GM18498 (cell line): ENCODE measurements at regions not wholly inside any gene's neighbourhood (a gene's known extent, or its start where the extent isn't known, plus 50 kb on each side); places are given as distances from the start of the nearest gene placed in this dataset.
"Not testable (repeated sequence)": the region's sequence is repeated elsewhere in the genome, so short reads cannot be mapped to it uniquely, and the experiment has no call there.

Experiments used
- ATAC-seq: cut with Tn5 transposase; IDR thresholded peaks from one replicate; pipeline ENCODE4 v1.9.1; 2021; ENCODE audit warnings: mild to moderate bottlenecking, moderate library complexity; ENCODE audit not compliant: unreplicated experiment

- ATAC-seq, result no peak
Measured at GRCh38 chr7:94303695-94304094, 91.0 kb upstream of the COL1A2 start.

- ATAC-seq, result no peak
Measured at GRCh38 chr7:94304878-94305277, 89.8 kb upstream of the COL1A2 start.

- ATAC-seq, result no peak
Measured at GRCh38 chr7:94305836-94306235, 88.9 kb upstream of the COL1A2 start.

DNA sequence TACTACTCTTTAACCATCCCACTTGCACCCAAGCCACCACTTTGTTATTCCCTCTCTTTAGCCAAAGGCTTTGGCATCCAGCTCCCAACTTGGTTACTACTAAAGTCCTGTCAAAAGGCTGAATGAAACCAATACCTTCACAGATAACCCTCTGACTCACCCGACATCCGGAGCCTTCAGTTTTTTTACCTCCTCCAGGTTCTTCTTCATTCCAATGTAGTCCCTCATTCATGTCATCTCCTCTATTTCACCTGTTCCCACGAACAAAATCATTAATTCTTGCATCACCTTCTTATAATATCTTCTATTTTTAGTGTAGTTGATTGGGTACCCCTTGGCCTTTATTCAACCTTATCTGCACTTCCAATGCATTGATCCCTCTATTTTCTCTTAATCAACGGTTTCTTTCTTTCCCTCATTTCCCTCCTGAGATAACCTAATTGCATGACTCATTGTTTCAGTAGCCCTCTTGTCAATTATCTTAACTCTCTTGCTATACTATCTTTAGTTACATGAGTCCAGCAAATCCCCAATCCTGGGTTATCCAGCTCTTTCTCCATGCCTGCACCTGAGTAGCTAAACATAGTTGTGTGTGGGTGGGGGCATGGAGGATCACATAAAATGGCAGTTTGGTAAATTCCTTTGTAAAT lies 87.2 kb upstream of the COL1A2 start:
- no peak for ATAC-seq

GRCh38 chr7:94311515-94311914 lies 83.2 kb upstream of the COL1A2 start:
- ATAC-seq, result no peak

DNA sequence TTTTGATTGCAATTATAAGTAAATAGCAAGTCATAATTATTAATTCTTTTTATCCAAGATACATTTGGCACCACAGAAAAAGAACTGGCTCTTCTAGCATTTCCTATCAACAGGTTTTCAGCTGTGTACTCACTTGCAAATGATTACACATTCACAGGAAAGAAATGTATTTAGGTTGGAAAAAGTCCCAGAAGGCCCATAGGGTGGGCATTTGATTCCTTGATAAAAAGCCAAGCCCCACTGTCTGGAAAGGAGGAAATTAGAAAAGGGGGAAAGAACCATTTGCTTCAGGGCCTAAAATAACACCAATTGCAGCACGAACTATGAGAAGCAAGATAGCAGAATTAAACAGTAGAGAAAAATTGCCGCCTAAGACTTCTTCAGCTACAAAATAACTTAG lies 80.8 kb upstream of the COL1A2 start:
- ATAC-seq, result no peak

- ATAC-seq, result no peak
Measured at GRCh38 chr7:94314413-94315410, 80.0 kb upstream of the COL1A2 start.

GRCh38 chr7:94321138-94321537 lies 73.6 kb upstream of the COL1A2 start:
- not testable (repeated sequence) for ATAC-seq

GRCh38 chr7:94323844-94324243 lies 70.9 kb upstream of the COL1A2 start:
- no peak for ATAC-seq

- no peak for ATAC-seq
Measured at GRCh38 chr7:94324380-94325121, 70.1 kb upstream of the COL1A2 start.

- no peak for ATAC-seq
Measured at GRCh38 chr7:94325122-94325475, 69.6 kb upstream of the COL1A2 start.

DNA sequence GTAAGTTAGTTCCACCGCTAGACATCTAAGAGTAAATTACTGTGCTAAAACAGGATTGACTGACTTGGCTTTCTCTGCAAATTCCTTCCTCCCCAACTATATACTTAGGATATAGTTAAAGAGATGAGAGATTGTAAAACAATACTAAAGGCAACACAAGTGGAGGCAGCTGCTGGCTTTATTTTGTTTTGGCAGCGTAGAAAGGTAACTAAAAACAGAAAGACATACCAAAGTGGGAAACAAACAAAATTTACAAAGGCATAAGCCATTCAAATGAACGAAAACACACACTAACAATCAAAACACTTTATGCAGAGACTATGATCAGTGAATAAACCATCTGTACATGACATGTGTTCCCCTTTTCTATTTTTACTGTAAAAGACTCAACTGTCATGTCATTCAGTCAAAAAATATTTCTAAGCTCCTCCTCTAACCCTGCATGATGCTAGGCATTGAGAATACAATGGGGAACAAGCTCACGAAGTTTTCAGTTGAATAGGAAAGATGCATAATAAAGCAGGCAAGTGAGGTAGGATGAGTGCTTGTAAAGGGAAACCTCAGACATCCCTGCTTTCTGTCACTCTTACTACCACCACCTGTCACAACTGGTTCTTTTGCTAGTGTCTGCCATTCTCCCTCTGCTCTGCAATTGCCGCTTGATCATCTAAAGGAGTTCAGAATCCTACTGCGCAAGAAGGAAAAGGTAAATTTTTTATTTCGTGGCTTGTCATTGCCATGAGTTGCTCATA lies 64.2 kb upstream of the COL1A2 start:
- ATAC-seq, result no peak

DNA sequence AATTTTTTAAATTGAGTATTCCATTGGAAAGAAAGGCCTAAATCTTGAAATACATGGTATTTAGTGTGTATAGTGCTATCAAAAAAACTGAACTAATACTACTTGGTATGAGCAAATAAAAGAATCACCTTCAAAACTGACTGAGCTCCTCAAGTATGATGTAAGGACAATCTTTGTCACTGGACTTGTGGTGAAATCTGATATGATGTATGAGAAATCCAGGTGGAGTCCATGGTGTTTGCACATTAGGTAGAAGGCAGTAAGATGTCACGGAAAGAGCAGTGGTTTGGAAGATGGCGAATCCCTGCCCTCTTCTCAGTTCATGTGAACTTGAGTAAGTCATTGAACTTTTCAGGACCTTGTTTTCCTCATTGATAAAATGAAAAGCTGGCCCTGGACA lies 62.1 kb upstream of the COL1A2 start:
- ATAC-seq, result no peak

DNA sequence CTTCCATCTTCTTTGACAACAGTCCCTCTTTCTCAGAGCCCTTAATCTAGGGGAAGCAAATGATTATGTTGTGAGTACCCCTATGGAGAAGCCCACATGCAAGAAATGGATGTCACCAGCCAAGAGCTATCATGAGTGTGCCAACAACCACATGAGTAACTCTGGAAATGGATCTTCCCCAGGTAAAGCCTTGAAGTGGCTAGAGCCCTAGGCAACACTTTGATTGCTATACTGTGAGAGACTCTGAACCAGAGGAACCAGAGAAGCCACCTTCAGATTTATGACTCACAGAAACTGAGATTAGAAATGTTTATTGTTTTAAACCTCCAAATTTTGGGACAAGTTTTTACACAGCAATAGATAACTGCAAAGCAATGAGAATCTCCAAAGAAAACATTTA lies 60.9 kb upstream of the COL1A2 start:
- no peak for ATAC-seq

GRCh38 chr7:94335586-94335985 lies 59.1 kb upstream of the COL1A2 start:
- no peak for ATAC-seq

DNA sequence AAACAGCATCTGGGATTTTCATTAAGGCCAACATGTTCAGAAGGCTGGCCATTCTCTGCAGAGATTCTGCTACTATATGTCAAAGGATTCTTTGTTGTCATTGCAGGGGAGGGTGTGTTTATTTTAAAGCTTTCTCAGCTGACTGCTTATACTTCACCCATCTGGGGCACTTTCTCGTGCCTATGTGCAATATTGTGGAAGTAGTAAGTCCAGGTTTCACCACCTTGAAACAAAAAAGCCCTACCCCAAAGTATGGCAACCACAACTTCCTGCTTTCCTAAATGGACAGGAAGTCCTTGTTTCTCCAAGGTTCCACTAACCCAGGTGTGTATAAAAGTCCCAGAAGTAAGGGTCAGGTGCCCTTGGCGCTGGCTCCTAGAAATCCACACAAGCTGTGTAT lies 58.7 kb upstream of the COL1A2 start:
- ATAC-seq, result no peak

- ATAC-seq, result no peak
Measured at GRCh38 chr7:94338921-94339371, 55.7 kb upstream of the COL1A2 start.

GRCh38 chr7:94344826-94345225 lies 49.9 kb upstream of the COL1A2 start:
- no peak for ATAC-seq
